H1 (cell line): ENCODE measurements at regions not wholly inside any gene's neighbourhood (a gene's known extent, or its start where the extent isn't known, plus 50 kb on each side); places are given as distances from the start of the nearest gene placed in this dataset.

Experiments
- CEBPB ChIP-seq: IDR thresholded peaks from 2 replicates; pipeline ENCODE4 v1.6.1; 2012; ENCODE audit warnings: low read depth, low read length
- CHD1 ChIP-seq: IDR thresholded peaks from 2 replicates; pipeline ENCODE4 v1.6.1; 2012; ENCODE audit warnings: low read depth, low read length, improper control_type of control experiment
- EP300 ChIP-seq, 2 experiments: IDR thresholded peaks; 1 replicate in 1 of 2; 2 replicates in 1 of 2; pipeline ENCODE4 v1.6.1; 2011 to 2012; ENCODE audit warnings: low read depth in 2 of 2, low read length in 2 of 2, mild to moderate bottlenecking in 2 of 2, borderline replicate concordance in 1 of 2, inconsistent platforms in 1 of 2, moderate library complexity in 1 of 2
- HDAC2 ChIP-seq, 2 experiments: fragments of 300-600 bp in 1 of 2; sonication (generic) in 1 of 2; IDR thresholded peaks; 2 replicates each; pipeline ENCODE4 v1.6.1; 2011 to 2012; ENCODE audit warnings: low read depth in 2 of 2, low read length in 2 of 2, mild to moderate bottlenecking in 2 of 2, moderate library complexity in 2 of 2, borderline replicate concordance in 1 of 2, inconsistent platforms in 1 of 2
- PHF8 ChIP-seq: fragments of 200-600 bp; sonication (generic); conservative IDR thresholded peaks from 2 replicates; pipeline ENCODE4 v1.7.1; 2012; ENCODE audit warnings: low read depth, mild to moderate bottlenecking, inconsistent platforms, low read length, moderate library complexity
- POLR2A ChIP-seq, 2 experiments: IDR thresholded peaks; 1 replicate in 1 of 2; 2 replicates in 1 of 2; pipeline ENCODE4 v1.6.1; 2011; ENCODE audit warnings: low read depth in 2 of 2, low read length in 2 of 2, mild to moderate bottlenecking in 2 of 2; ENCODE audit errors: control extremely low read depth in 1 of 2
- SP2 ChIP-seq: IDR thresholded peaks from 2 replicates; pipeline ENCODE4 v1.6.1; 2012; ENCODE audit warnings: mild to moderate bottlenecking, low read length, inconsistent platforms
- TF ChIP-seq, protein P1 (sequence below), 3 experiments: IDR thresholded peaks; 1 replicate in 2 of 3; 2 replicates in 1 of 3; pipeline versions ENCODE4 v1.5.1 to v1.6.1; 2011; ENCODE audit warnings: low read length in 3 of 3, mild to moderate bottlenecking in 3 of 3, inconsistent platforms in 2 of 3, low read depth in 1 of 3, moderate library complexity in 1 of 3; ENCODE audit not compliant: insufficient read depth in 1 of 3; ENCODE audit errors: control extremely low read depth in 1 of 3
- TF ChIP-seq, protein P2 (sequence below): IDR thresholded peaks from 2 replicates; pipeline ENCODE4 v1.6.1; 2012; ENCODE audit warnings: low read length, inconsistent platforms

DNA sequence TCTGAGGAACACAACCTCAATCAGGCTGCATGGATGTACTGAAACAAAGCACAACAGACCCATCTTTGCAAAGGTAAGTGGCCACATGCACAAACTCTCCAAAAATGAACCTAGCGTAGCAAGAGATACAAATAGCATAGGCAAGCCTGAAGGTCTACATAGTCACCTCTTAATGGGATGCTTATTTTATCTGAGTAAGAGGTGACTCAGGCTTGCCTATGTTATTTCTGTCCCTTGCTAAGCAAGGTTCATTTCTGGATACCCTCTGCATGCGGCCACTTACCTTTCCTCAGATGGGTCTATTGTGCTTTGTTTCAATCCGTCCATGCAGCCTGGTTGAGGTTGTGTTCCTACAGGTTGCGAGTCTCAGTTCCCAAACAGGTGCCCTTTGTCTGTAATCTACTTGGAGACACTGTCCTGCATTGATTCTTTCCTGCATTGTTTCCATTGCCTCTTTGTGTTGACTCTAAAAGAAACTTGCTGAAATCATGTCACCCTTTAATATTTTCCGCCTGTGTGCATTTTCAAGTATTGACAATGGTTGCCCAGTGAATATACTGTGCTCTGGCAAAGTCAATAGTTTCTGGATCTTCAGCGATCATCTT lies 291.8 kb upstream of the LYZL1 start:
- TF ChIP-seq, protein P1, sequence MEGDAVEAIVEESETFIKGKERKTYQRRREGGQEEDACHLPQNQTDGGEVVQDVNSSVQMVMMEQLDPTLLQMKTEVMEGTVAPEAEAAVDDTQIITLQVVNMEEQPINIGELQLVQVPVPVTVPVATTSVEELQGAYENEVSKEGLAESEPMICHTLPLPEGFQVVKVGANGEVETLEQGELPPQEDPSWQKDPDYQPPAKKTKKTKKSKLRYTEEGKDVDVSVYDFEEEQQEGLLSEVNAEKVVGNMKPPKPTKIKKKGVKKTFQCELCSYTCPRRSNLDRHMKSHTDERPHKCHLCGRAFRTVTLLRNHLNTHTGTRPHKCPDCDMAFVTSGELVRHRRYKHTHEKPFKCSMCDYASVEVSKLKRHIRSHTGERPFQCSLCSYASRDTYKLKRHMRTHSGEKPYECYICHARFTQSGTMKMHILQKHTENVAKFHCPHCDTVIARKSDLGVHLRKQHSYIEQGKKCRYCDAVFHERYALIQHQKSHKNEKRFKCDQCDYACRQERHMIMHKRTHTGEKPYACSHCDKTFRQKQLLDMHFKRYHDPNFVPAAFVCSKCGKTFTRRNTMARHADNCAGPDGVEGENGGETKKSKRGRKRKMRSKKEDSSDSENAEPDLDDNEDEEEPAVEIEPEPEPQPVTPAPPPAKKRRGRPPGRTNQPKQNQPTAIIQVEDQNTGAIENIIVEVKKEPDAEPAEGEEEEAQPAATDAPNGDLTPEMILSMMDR (IDR thresholded peaks at IDR 0.05; ENCODE audit: control extremely low read depth in 1 of 3, insufficient read depth in 1 of 3, low read depth in 1 of 3, low read length in 3 of 3): no peak
- no peak for TF ChIP-seq POLR2A (IDR thresholded peaks at IDR 0.05; ENCODE audit: control extremely low read depth in 1 of 2, low read depth in 2 of 2, low read length in 2 of 2)
- no peak for TF ChIP-seq SP2
- TF ChIP-seq, protein P2, sequence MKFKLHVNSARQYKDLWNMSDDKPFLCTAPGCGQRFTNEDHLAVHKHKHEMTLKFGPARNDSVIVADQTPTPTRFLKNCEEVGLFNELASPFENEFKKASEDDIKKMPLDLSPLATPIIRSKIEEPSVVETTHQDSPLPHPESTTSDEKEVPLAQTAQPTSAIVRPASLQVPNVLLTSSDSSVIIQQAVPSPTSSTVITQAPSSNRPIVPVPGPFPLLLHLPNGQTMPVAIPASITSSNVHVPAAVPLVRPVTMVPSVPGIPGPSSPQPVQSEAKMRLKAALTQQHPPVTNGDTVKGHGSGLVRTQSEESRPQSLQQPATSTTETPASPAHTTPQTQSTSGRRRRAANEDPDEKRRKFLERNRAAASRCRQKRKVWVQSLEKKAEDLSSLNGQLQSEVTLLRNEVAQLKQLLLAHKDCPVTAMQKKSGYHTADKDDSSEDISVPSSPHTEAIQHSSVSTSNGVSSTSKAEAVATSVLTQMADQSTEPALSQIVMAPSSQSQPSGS: no peak
- TF ChIP-seq CEBPB: no peak
- TF ChIP-seq EP300 (IDR thresholded peaks at IDR 0.05; ENCODE audit: borderline replicate concordance in 1 of 2, low read depth in 2 of 2, low read length in 2 of 2): no peak
- no peak for TF ChIP-seq PHF8
- TF ChIP-seq CHD1: no peak
- TF ChIP-seq HDAC2 (IDR thresholded peaks at IDR 0.05; ENCODE audit: borderline replicate concordance in 1 of 2, low read depth in 2 of 2, low read length in 2 of 2): no peak
